ENCODE measurements at regions not wholly inside any gene's neighbourhood (a gene's known extent, or its start where the extent isn't known, plus 50 kb on each side); places are given as distances from the start of the nearest gene placed in this dataset.
A peak's percentile ranks its signal among the peaks of the same experiment; 100 is the strongest.
"Not testable (repeated sequence)": the region's sequence is repeated elsewhere in the genome, so short reads cannot be mapped to it uniquely, and the experiment has no call there.

- H3K79me2 ChIP-seq (ENCODE audit: insufficient read depth, low read length); H2AFZ ChIP-seq (ENCODE audit: low read length); H3K27me3 ChIP-seq (ENCODE audit: control insufficient read depth in 1 of 2, insufficient read depth in 2 of 2, low read length in 2 of 2); in situ Hi-C loops (cut with HindIII; ENCODE audit: extremely low pct_ligation_motif_present, low pct_unique_long_range_greater_than_20kb); ATAC-seq; FAIRE-seq; intact Hi-C loops (cut with micrococcal nuclease; ENCODE audit: unreplicated experiment); H3K36me3 ChIP-seq (replicated peaks in 1 of 2; ENCODE audit: control insufficient read depth in 1 of 2, insufficient read depth in 2 of 2, low read length in 2 of 2); POLR2A ChIA-PET; H3K9ac ChIP-seq (ENCODE audit: insufficient read depth, low read depth, low read length); DNase-seq (ENCODE audit: low spot score); H3K9me3 ChIP-seq (ENCODE audit: low read length); H3K4me3 ChIP-seq (replicated peaks in 1 of 3; ENCODE audit: insufficient read depth in 1 of 3, low read depth in 2 of 3, low read length in 3 of 3); BruUV-seq (replicated peaks); H4K20me1 ChIP-seq (ENCODE audit: insufficient read depth, low read length); H3K4me1 ChIP-seq (ENCODE audit: insufficient read depth, low read length); H3K27ac ChIP-seq (ENCODE audit: extremely low read length, insufficient read depth, low read length); CTCF ChIA-PET (ENCODE audit: low intra/inter-chr PET ratio, low total read pairs); H3K4me2 ChIP-seq (ENCODE audit: low read depth, low read length): not testable (repeated sequence)
- WGBS (ENCODE audit: low lambda C conversion rate) = 94% methylated on average over 19 of the region's 48 CpGs
Measured at GRCh38 chr21:13981176-13982087, 229.3 kb downstream of the LIPI start.

- WGBS (ENCODE audit: low lambda C conversion rate) = 17% methylated on average over 2 of the region's 42 CpGs
- H3K4me3 ChIP-seq (replicated peaks in 1 of 3; ENCODE audit: insufficient read depth in 1 of 3, low read depth in 2 of 3, low read length in 3 of 3) = peak overlapping the region in 2 of 3 experiments; percentile 16 to 36; a peak in 4 of 6 replicates
Measured at GRCh38 chr21:13980115-13980662, 230.6 kb downstream of the LIPI start.

More at GRCh38 chr21:13980115-13980662, 230.6 kb downstream of the LIPI start:
- H3K27ac ChIP-seq (ENCODE audit: extremely low read length, insufficient read depth, low read length); H3K9ac ChIP-seq (ENCODE audit: insufficient read depth, low read depth, low read length); H2AFZ ChIP-seq (ENCODE audit: low read length); H4K20me1 ChIP-seq (ENCODE audit: insufficient read depth, low read length); BruUV-seq (replicated peaks); H3K4me1 ChIP-seq (ENCODE audit: insufficient read depth, low read length); H3K79me2 ChIP-seq (ENCODE audit: insufficient read depth, low read length); POLR2A ChIA-PET; H3K27me3 ChIP-seq (ENCODE audit: control insufficient read depth in 1 of 2, insufficient read depth in 2 of 2, low read length in 2 of 2); CTCF ChIA-PET (ENCODE audit: low intra/inter-chr PET ratio, low total read pairs); H3K36me3 ChIP-seq (replicated peaks in 1 of 2; ENCODE audit: control insufficient read depth in 1 of 2, insufficient read depth in 2 of 2, low read length in 2 of 2); in situ Hi-C loops (cut with HindIII; ENCODE audit: extremely low pct_ligation_motif_present, low pct_unique_long_range_greater_than_20kb); H3K9me3 ChIP-seq (ENCODE audit: low read length); intact Hi-C loops (cut with micrococcal nuclease; ENCODE audit: unreplicated experiment); TF ChIP-seq GABPA (CRISPR knock-in tag; IDR thresholded peaks at IDR 0.05; ENCODE audit: low read depth): not testable (repeated sequence)
- peak; percentile 93 for ATAC-seq
- peak; percentile 21 for FAIRE-seq
- H3K4me2 ChIP-seq (ENCODE audit: low read depth, low read length) = peak overlapping the region; percentile 23; the same call in 1 of the 2 replicates
- TF ChIP-seq HNRNPLL (IDR thresholded peaks at IDR 0.05; ENCODE audit: low read depth, low read length, poor library complexity, severe bottlenecking) (peak; percentile 64), MAX (IDR thresholded peaks at IDR 0.05) (0 out of 2 replicates have a peak, but pooled peaks have one; percentile 18), GABPB1 (CRISPR knock-in tag; IDR thresholded peaks at IDR 0.05) (peak; percentile 75; the same call in 1 of the 2 replicates), ZNF687 (CRISPR knock-in tag; IDR thresholded peaks at IDR 0.05) (peak; percentile 42), CTCF (CRISPR knock-in tag; IDR thresholded peaks at IDR 0.05) (0 out of 2 replicates have a peak, but pooled peaks have one; percentile 17), GABPA (IDR thresholded peaks at IDR 0.05; ENCODE audit: low read depth, low read length) (peak; percentile 25; the same call in 1 of the 2 replicates)
- peak; percentile 0 for DNase-seq (ENCODE audit: low spot score)
